Fibroblast of the aortic adventitia (primary cell): ENCODE measurements at regions not wholly inside any gene's neighbourhood (a gene's known extent, or its start where the extent isn't known, plus 50 kb on each side); places are given as distances from the start of the nearest gene placed in this dataset.
A peak's percentile ranks its signal among the peaks of the same experiment; 100 is the strongest.

Source experiments
- DNase-seq: peaks from one replicate; pipeline ENCODE4 v3.0.0-alpha.2; 2010; ENCODE audit warnings: low read depth
- H3K4me3 ChIP-seq: 2 replicates; pipeline ENCODE4 v1.5.1; 2011; ENCODE audit warnings: low read depth, mild to moderate bottlenecking, control low read depth, low read length, moderate library complexity
- CTCF ChIP-seq: IDR thresholded peaks from 2 replicates; pipeline ENCODE4 v1.5.1; 2011; ENCODE audit warnings: mild to moderate bottlenecking, low read length, control low read depth, inconsistent platforms; ENCODE audit not compliant: insufficient read depth

GRCh38 chr5:135239453-135240282, 159.4 kb downstream of the MACROH2A1 start:
- no peak overlapping the region for H3K4me3 ChIP-seq
- TF ChIP-seq CTCF = no peak
- peak; percentile 78 for DNase-seq

- no peak for DNase-seq
- no peak for TF ChIP-seq CTCF
- H3K4me3 ChIP-seq = no peak overlapping the region
Measured at GRCh38 chr5:135238622-135239452, 160.2 kb downstream of the MACROH2A1 start.

GRCh38 chr5:135237748-135238103, 161.3 kb downstream of the MACROH2A1 start:
- TF ChIP-seq CTCF = no peak
- no peak overlapping the region for H3K4me3 ChIP-seq
- no peak for DNase-seq

- no peak overlapping the region for H3K4me3 ChIP-seq
- DNase-seq = peak; percentile 57
- no peak for TF ChIP-seq CTCF
Measured at GRCh38 chr5:135236908-135237747, 161.9 kb downstream of the MACROH2A1 start.

- TF ChIP-seq CTCF = no peak
Measured at GRCh38 chr5:135236228-135236907, 162.7 kb downstream of the MACROH2A1 start.

More at GRCh38 chr5:135236228-135236907, 162.7 kb downstream of the MACROH2A1 start:
- H3K4me3 ChIP-seq = no peak overlapping the region
- DNase-seq = no peak
